Endothelial cell (in vitro differentiated cells): ENCODE measurements at regions not wholly inside any gene's neighbourhood (a gene's known extent, or its start where the extent isn't known, plus 50 kb on each side); places are given as distances from the start of the nearest gene placed in this dataset.
A peak's percentile ranks its signal among the peaks of the same experiment; 100 is the strongest.

Experiments
- DNase-seq: peaks from one replicate; pipeline ENCODE4 v3.0.0; 2021; ENCODE audit warnings: low spot score
- H3K27ac Mint-ChIP-seq: one replicate; pipeline ENCODE4 v1.8.0; 2021; ENCODE audit warnings: mixed read lengths, inconsistent platforms; ENCODE audit not compliant: unreplicated experiment
- H3K27me3 Mint-ChIP-seq: one replicate; pipeline ENCODE4 v1.8.0; 2021; ENCODE audit warnings: mild to moderate bottlenecking, moderate library complexity, mixed read lengths, inconsistent platforms; ENCODE audit not compliant: unreplicated experiment
- H3K36me3 Mint-ChIP-seq: one replicate; pipeline ENCODE4 v1.8.0; 2021; ENCODE audit warnings: mild to moderate bottlenecking, low read depth, mixed read lengths, inconsistent platforms; ENCODE audit not compliant: unreplicated experiment
- H3K4me1 Mint-ChIP-seq: one replicate; pipeline ENCODE4 v1.8.0; 2021; ENCODE audit warnings: mild to moderate bottlenecking, mixed read lengths, inconsistent platforms; ENCODE audit not compliant: unreplicated experiment
- H3K4me3 Mint-ChIP-seq: one replicate; pipeline ENCODE4 v1.8.0; 2021; ENCODE audit warnings: mild to moderate bottlenecking, mixed read lengths, inconsistent platforms; ENCODE audit not compliant: unreplicated experiment
- H3K9me3 Mint-ChIP-seq: one replicate; pipeline ENCODE4 v1.8.0; 2021; ENCODE audit warnings: mixed read lengths, inconsistent platforms; ENCODE audit not compliant: unreplicated experiment
- TF ChIP-seq, protein P1 (sequence below): fragments of 200-600 bp; sonication (generic); IDR thresholded peaks from one replicate; pipeline ENCODE4 v1.5.0; 2021; ENCODE audit warnings: antibody characterized with exemption; ENCODE audit not compliant: unreplicated experiment

DNA sequence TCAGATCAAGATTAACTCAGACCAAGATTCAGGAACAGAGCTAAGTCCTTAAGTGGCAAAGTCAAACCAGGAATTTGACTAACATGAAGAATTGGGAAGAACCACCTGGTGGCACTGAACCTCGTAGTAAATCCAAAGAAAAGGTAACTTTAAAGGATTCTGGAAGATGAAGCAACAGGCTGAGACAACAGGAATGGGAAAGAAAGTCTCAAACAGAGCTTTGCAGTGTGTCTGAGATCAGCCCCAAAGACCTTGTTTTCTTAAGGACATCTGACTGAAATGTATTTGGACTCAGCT, 126.1 kb downstream of the ASB9 start:
- Mint-ChIP-seq H3K27ac (no peak overlapping the region), H3K36me3 (no peaks in the 10 kb centered on the region), H3K9me3 (no peaks in the 10 kb centered on the region), H3K4me1 (no peaks in the 10 kb centered on the region), H3K4me3 (no peak overlapping the region), H3K27me3 (no peaks in the 10 kb centered on the region)
- no peak for DNase-seq
- TF ChIP-seq, protein P1, sequence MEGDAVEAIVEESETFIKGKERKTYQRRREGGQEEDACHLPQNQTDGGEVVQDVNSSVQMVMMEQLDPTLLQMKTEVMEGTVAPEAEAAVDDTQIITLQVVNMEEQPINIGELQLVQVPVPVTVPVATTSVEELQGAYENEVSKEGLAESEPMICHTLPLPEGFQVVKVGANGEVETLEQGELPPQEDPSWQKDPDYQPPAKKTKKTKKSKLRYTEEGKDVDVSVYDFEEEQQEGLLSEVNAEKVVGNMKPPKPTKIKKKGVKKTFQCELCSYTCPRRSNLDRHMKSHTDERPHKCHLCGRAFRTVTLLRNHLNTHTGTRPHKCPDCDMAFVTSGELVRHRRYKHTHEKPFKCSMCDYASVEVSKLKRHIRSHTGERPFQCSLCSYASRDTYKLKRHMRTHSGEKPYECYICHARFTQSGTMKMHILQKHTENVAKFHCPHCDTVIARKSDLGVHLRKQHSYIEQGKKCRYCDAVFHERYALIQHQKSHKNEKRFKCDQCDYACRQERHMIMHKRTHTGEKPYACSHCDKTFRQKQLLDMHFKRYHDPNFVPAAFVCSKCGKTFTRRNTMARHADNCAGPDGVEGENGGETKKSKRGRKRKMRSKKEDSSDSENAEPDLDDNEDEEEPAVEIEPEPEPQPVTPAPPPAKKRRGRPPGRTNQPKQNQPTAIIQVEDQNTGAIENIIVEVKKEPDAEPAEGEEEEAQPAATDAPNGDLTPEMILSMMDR: no peak

DNA sequence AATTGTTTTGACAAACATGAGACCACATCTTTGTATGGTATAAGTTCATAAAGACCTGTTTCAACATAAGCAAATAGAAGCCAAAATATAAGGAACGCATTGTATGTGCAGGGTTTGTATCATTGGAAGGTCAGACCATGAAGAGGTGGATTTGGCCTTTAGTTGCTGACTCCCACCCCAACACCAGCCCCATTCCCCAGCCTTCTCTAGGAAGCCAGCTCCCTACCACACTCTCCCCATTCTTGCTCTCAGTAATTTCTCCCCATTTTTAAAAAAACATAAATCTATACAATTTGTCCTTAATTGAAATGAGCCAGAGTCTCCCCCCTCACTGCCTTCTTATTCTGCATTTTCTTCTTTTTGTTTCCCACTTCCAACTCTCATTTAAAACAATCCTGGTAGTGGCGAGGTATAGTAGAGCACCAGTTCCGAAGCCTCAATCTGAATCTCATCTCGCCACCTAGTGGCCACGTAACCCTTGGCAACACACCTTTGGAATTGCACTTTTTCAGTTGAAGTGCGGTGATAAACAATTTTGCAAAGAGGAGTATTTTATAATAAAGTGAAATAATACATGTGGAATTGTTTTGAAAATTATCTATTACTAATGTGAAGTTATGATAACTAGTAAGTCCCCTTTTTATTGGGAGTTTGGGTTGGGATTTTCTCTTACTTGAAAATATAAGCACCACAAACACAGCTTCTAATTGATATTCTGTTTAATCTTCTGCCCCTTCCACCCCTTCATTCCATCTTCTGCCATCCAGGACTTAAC, 126.6 kb downstream of the ASB9 start:
- Mint-ChIP-seq H3K27ac (no peak overlapping the region), H3K27me3 (no peaks in the 10 kb centered on the region), H3K9me3 (no peaks in the 10 kb centered on the region), H3K36me3 (no peaks in the 10 kb centered on the region), H3K4me3 (no peak overlapping the region), H3K4me1 (no peaks in the 10 kb centered on the region)
- TF ChIP-seq, protein P1: peak; percentile 56
- DNase-seq: peak; percentile 39

DNA sequence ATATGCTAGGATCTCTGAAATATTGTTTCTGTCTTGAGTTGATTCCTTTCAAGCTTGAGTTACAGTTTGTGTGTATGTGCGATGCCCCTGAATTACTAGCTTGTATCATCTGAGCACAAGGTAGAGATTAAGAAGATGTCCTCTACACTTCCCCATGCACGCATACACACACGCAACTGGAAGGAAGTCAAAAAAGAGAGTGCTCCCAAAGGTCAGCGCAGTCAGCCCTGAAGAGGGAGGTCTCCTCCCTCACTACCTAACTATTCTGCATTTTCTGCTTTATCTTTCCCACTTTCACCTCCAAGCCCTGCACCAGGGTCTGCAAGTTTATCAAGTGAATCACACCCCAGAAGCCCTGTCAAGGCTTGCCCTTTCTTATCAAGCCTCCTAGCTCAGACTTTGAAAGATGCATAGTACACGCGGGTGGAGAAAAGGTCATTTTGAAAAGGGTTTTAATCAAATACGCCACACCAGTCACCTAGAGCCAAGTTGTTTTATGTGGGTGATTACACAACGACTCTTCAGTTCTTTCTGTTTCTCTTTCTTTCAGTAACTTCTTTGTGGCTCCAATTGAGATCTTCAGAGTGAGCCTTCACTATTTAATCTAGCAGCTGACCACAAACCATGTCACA, 127.7 kb downstream of the ASB9 start:
- no peaks in the 10 kb centered on the region for H3K9me3 Mint-ChIP-seq
- DNase-seq: no peak
- H3K36me3 Mint-ChIP-seq: no peaks in the 10 kb centered on the region
- H3K27me3 Mint-ChIP-seq: no peaks in the 10 kb centered on the region
- no peak overlapping the region for H3K27ac Mint-ChIP-seq
- H3K4me1 Mint-ChIP-seq: no peaks in the 10 kb centered on the region
- H3K4me3 Mint-ChIP-seq: no peak overlapping the region
- TF ChIP-seq, protein P1: no peak

DNA sequence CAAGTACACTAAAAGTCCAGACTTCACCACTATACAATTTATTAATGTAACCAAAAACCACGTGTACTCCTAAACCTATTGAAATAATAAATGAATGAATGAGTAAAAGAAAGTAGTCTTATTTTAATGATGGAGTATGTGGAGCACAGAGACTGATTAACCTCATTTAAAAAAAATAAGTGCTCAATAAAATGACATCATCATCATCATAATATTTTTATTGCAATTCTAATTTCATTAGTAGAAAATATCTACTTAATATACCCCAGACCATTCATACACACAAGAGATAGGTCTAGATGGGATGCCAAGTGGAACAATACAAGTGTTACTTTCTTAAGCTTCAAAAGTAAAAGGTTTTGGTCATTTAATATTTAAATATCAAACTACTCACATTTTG, 133.1 kb downstream of the ASB9 start:
- Mint-ChIP-seq H3K4me1 (no peaks in the 10 kb centered on the region), H3K4me3 (no peak overlapping the region), H3K36me3 (no peaks in the 10 kb centered on the region), H3K27me3 (no peaks in the 10 kb centered on the region), H3K9me3 (no peaks in the 10 kb centered on the region), H3K27ac (no peak overlapping the region)
- TF ChIP-seq, protein P1: no peak
- no peak for DNase-seq

DNA sequence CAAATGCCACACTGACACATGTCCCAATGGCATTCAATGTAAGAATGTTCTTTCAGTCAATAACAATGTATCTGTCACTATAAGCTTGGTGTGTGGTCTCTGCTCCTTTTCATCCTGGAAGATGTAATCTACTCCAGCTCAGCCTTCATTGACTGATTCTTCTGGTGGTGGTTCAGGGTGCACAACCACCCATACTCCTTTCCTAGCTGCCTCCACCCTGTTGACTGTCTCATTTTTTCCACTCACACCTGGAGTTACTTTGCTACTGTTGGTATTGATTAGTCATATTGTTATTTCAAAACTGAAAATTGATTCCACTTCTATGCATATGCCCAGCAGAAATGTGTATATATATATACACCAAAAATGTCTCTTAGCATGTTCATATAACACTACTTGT, 140.5 kb downstream of the ASB9 start:
- TF ChIP-seq, protein P1: no peak
- Mint-ChIP-seq H3K27me3 (no peaks in the 10 kb centered on the region), H3K9me3 (no peaks in the 10 kb centered on the region), H3K4me3 (no peak overlapping the region), H3K27ac (no peak overlapping the region), H3K4me1 (no peaks in the 10 kb centered on the region), H3K36me3 (no peaks in the 10 kb centered on the region)
- no peak for DNase-seq
